Endodermal cell (in vitro differentiated cells): ENCODE measurements at regions not wholly inside any gene's neighbourhood (a gene's known extent, or its start where the extent isn't known, plus 50 kb on each side); places are given as distances from the start of the nearest gene placed in this dataset.

Experiments used
- DNase-seq: peaks from one replicate; pipeline ENCODE4 v3.0.0-alpha.2; 2017
- H3K27ac ChIP-seq: 2 replicates; pipeline ENCODE4 v1.5.1; 2013; ENCODE audit warnings: mild to moderate bottlenecking, low read depth, low read length, moderate library complexity
- H3K27me3 ChIP-seq: 2 replicates; pipeline ENCODE4 v1.6.1; 2013; ENCODE audit warnings: mild to moderate bottlenecking, low read length, moderate library complexity; ENCODE audit not compliant: insufficient read depth, control insufficient read depth, poor library complexity, severe bottlenecking
- H3K36me3 ChIP-seq: 2 replicates; pipeline ENCODE4 v1.7.0; 2013; ENCODE audit warnings: mild to moderate bottlenecking, low read length, moderate library complexity; ENCODE audit not compliant: control insufficient read depth, insufficient read depth
- H3K4me1 ChIP-seq: one replicate; pipeline ENCODE4 v1.7.0; 2013; ENCODE audit warnings: low read length; ENCODE audit not compliant: control insufficient read depth, insufficient read depth
- H3K4me3 ChIP-seq: 2 replicates; pipeline ENCODE4 v1.5.1; 2013; ENCODE audit warnings: mild to moderate bottlenecking, low read length, moderate library complexity
- H3K9ac ChIP-seq: 2 replicates; pipeline ENCODE4 v1.6.1; 2013; ENCODE audit warnings: mild to moderate bottlenecking, low read length, moderate library complexity; ENCODE audit not compliant: poor library complexity, severe bottlenecking; ENCODE audit errors: extremely low read depth
- H3K9me3 ChIP-seq: 2 replicates; pipeline ENCODE4 v1.6.1; 2013; ENCODE audit warnings: mild to moderate bottlenecking, low read length, moderate library complexity; ENCODE audit not compliant: control insufficient read depth
- H3K27ac Mint-ChIP-seq: 2 replicates; pipeline ENCODE4 v1.8.0; 2020; ENCODE audit warnings: mixed read lengths
- H3K27me3 Mint-ChIP-seq: 2 replicates; pipeline ENCODE4 v1.8.0; 2021; ENCODE audit warnings: mild to moderate bottlenecking, mixed read lengths; ENCODE audit not compliant: insufficient read depth
- H3K36me3 Mint-ChIP-seq: 2 replicates; pipeline ENCODE4 v1.8.0; 2020; ENCODE audit warnings: low read depth, mixed read lengths
- H3K4me1 Mint-ChIP-seq: 2 replicates; pipeline ENCODE4 v1.8.0; 2020; ENCODE audit warnings: mixed read lengths
- H3K4me3 Mint-ChIP-seq: 2 replicates; pipeline ENCODE4 v1.8.0; 2020; ENCODE audit warnings: mild to moderate bottlenecking, moderate library complexity, mixed read lengths
- H3K9me3 Mint-ChIP-seq: 2 replicates; pipeline ENCODE4 v1.8.0; 2020; ENCODE audit warnings: mild to moderate bottlenecking, mixed read lengths
- WGBS, 2 experiments: methylation state at CpG; one replicate each; pipeline versions ENCODE4 v1.1.5 to v1.1.7; 2013; ENCODE audit warnings: missing lambda C conversion rate in 2 of 2, mixed read lengths in 1 of 2; ENCODE audit not compliant: insufficient coverage in 1 of 2, insufficient read length in 1 of 2; 5-methylcytosine and 5-hydroxymethylcytosine counted together
- TF ChIP-seq, protein P1 (sequence below): fragments of 200-600 bp; sonication (generic); conservative IDR thresholded peaks from 2 replicates; pipeline ENCODE4 v1.5.0; 2021; ENCODE audit warnings: antibody characterized with exemption, mild to moderate bottlenecking

DNA sequence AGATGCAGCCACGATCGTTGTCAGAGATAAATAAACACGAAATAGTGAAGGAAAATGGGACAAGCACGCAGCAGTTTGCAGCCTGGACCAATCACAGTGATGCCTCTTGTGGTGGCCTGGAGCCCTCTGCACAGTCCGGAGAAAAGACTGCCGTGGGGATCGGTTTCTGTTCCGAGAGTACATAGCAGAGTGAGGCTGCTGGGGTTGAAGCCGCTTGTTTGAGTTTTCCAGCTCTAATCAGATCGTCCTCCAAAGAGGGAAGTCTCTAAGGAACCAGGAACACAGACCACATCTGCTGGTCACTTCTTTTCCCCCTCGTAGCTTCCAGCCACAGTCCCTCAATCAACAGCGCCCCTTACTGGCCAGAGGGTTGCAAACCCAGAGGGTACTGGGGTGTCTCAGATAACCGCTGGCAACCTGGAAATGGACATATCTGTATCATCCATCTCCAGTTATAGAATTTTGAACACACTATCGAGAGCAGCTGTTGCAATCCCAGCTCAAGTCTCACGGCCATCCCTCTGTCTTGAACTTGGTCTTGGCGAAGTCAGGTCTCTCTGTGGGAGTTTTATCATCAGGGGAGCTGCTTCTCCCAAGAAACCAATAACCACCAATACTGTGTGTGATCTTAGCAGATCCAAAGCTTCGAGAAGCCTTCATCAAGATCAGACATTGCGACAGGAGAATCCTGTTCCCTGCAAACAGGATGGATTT is 57.4 kb downstream of the OLIG1 start:
- peaks cover 6% of the 10 kb centered on the region for H3K4me1 Mint-ChIP-seq
- no peaks in the 10 kb centered on the region for H3K9me3 Mint-ChIP-seq
- H3K36me3 Mint-ChIP-seq: no peaks in the 10 kb centered on the region
- Histone ChIP-seq H3K4me3 (peak overlapping the region; percentile 74), H3K27ac (no peak overlapping the region), H3K9me3 (no peaks in the 10 kb centered on the region), H3K36me3 (no peaks in the 10 kb centered on the region), H3K27me3 (peaks cover 40% of the 10 kb centered on the region), H3K9ac (no peak overlapping the region), H3K4me1 (no peaks in the 10 kb centered on the region)
- peak overlapping the region; percentile 25 for H3K4me3 Mint-ChIP-seq
- no peak overlapping the region for H3K27ac Mint-ChIP-seq
- WGBS, 2 experiments: 10 to 11% methylated on average over 17 to 18 of the region's 18 CpGs
- DNase-seq: peak; percentile 94
- TF ChIP-seq, protein P1, sequence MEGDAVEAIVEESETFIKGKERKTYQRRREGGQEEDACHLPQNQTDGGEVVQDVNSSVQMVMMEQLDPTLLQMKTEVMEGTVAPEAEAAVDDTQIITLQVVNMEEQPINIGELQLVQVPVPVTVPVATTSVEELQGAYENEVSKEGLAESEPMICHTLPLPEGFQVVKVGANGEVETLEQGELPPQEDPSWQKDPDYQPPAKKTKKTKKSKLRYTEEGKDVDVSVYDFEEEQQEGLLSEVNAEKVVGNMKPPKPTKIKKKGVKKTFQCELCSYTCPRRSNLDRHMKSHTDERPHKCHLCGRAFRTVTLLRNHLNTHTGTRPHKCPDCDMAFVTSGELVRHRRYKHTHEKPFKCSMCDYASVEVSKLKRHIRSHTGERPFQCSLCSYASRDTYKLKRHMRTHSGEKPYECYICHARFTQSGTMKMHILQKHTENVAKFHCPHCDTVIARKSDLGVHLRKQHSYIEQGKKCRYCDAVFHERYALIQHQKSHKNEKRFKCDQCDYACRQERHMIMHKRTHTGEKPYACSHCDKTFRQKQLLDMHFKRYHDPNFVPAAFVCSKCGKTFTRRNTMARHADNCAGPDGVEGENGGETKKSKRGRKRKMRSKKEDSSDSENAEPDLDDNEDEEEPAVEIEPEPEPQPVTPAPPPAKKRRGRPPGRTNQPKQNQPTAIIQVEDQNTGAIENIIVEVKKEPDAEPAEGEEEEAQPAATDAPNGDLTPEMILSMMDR: peak; percentile 95
- H3K27me3 Mint-ChIP-seq: peaks cover 29% of the 10 kb centered on the region

DNA sequence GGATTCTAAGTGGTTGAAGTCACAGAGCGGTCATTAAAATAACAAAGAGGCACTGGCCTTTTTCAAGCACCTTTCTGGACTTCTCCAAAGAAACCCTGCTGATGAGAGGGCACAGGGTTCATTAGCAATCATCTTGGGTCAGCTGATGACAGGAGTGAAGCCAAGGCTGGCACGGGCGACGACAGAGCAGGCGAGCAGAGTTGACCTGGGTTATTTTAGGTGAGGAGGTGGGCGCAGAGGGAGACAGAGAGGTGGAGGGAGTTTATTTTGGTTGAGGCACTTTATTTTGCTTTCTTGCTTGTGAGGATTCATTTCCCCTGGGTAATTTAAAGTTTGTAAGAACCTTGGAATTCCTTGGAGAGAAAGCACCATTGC is 57.9 kb downstream of the OLIG1 start:
- Histone ChIP-seq H3K4me3 (no peak overlapping the region), H3K9ac (no peak overlapping the region), H3K4me1 (no peaks in the 10 kb centered on the region), H3K27ac (no peak overlapping the region), H3K27me3 (peaks cover 40% of the 10 kb centered on the region), H3K36me3 (no peaks in the 10 kb centered on the region), H3K9me3 (no peaks in the 10 kb centered on the region)
- Mint-ChIP-seq H3K27me3 (peaks cover 34% of the 10 kb centered on the region), H3K4me3 (no peak overlapping the region), H3K9me3 (no peaks in the 10 kb centered on the region), H3K27ac (no peak overlapping the region), H3K36me3 (no peaks in the 10 kb centered on the region), H3K4me1 (peaks cover 6% of the 10 kb centered on the region)
- no peak for DNase-seq
- 32 to 69% methylated on average over 2 to 6 of the region's 6 CpGs for WGBS, 2 experiments
- TF ChIP-seq, protein P1: no peak

DNA sequence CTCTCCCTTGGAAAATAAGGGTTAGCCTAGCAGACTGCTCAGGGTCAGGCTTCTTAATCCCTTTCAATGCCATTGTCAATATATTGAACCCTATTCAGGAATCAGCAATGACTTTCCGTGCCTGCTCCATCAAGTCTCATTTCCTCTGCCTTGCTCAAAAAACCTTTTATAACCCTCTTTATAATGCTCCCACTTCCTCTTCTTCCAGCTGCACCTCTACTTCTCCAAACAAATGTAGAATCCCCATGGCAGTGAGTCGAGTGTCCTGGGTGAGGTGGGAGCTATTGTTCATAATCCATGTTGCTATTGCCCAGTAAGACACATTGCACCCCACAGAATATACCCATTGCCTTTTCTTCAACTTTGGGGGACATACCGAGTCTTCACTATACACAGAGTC is 58.6 kb downstream of the OLIG1 start:
- Histone ChIP-seq H3K9me3 (no peaks in the 10 kb centered on the region), H3K4me1 (no peaks in the 10 kb centered on the region), H3K4me3 (no peak overlapping the region), H3K9ac (no peak overlapping the region), H3K36me3 (no peaks in the 10 kb centered on the region), H3K27ac (no peak overlapping the region), H3K27me3 (peaks cover 40% of the 10 kb centered on the region)
- no peaks in the 10 kb centered on the region for H3K36me3 Mint-ChIP-seq
- no peak for DNase-seq
- H3K4me3 Mint-ChIP-seq: no peak overlapping the region
- H3K4me1 Mint-ChIP-seq: peaks cover 7% of the 10 kb centered on the region
- TF ChIP-seq, protein P1: no peak
- H3K9me3 Mint-ChIP-seq: no peaks in the 10 kb centered on the region
- peaks cover 36% of the 10 kb centered on the region for H3K27me3 Mint-ChIP-seq
- WGBS, 2 experiments: 77 to 83% methylated on average over 2 to 3 of the region's 3 CpGs
- no peak overlapping the region for H3K27ac Mint-ChIP-seq
